K562 (cell line): ENCODE measurements at regions not wholly inside any gene's neighbourhood (a gene's known extent, or its start where the extent isn't known, plus 50 kb on each side); places are given as distances from the start of the nearest gene placed in this dataset.

ENCODE experiments used
- ATAC-seq: fragments of 200-7000 bp; cut with Tn5 transposase; 3 replicates; pipeline ENCODE4 v1.9.1; 2020; ENCODE audit warnings: moderate library complexity
- BruUV-seq: library from RNA; stranded (reverse); fragments of 400-500 nt; replicated peaks from 2 replicates; lab custom pipeline; 2021; lab: Mats Ljungman, UMichigan
- CTCF ChIA-PET: fragments of 300-600 bp; formaldehyde crosslinking; extraction: SDS; loops from one replicate; lab custom pipeline; 2021; ENCODE audit warnings: low intra/inter-chr PET ratio; lab: Yijun Ruan, JAX
- POLR2A ChIA-PET: fragments of 300-600, 350-650 bp; sonication (Branson Sonifier 250); formaldehyde crosslinking; extraction: SDS; loops from one replicate; lab custom pipeline; 2021; ENCODE audit warnings: antibody characterized with exemption, inconsistent platforms; lab: Yijun Ruan, JAX
- DNase-seq, 4 experiments: peaks; one replicate each; pipeline versions ENCODE4 v3.0.0 to v3.0.0-alpha.2; 2011 to 2018; ENCODE audit warnings: low spot score in 3 of 4, mixed read lengths in 3 of 4; ENCODE audit errors: extremely low read depth in 1 of 4
- FAIRE-seq: peaks from 2 replicates; lab custom pipeline; 2011; peaks lifted over from hg19 to GRCh38; lab: Jason Lieb, UNC
- H2AFZ ChIP-seq: 2 replicates; pipeline ENCODE4 v1.6.0; 2011; ENCODE audit warnings: low read depth, low read length, control low read depth, inconsistent platforms
- H3K27ac ChIP-seq: fragments of 200-600 bp; 3 replicates; pipeline ENCODE4 v1.8.0; 2011; ENCODE audit warnings: low read depth, mild to moderate bottlenecking, control low read depth, inconsistent platforms, low read length, moderate library complexity, mixed read lengths; ENCODE audit errors: extremely low read depth
- H3K27me3 ChIP-seq, 2 experiments: fragments of 300-600 bp in 1 of 2; 2 replicates in 1 of 2; 3 replicates in 1 of 2; pipeline versions ENCODE4 v1.6.0 to v1.8.0; 2011; ENCODE audit warnings: inconsistent platforms in 2 of 2, low read length in 2 of 2, mild to moderate bottlenecking in 1 of 2, mixed read lengths in 1 of 2, moderate library complexity in 1 of 2; ENCODE audit not compliant: control insufficient read depth in 2 of 2, insufficient read depth in 2 of 2
- H3K36me3 ChIP-seq: fragments of 300-600 bp; 3 replicates; pipeline ENCODE4 v1.8.0; 2011; ENCODE audit warnings: mild to moderate bottlenecking, low read length, inconsistent platforms; ENCODE audit not compliant: control insufficient read depth, insufficient read depth
- H3K4me1 ChIP-seq, 2 experiments: fragments of 200-600 bp in 1 of 2; replicated peaks in 1 of 2; 2 replicates in 1 of 2; 3 replicates in 1 of 2; pipeline versions ENCODE4 v1.5.1 to v1.8.0; 2011; ENCODE audit warnings: inconsistent platforms in 2 of 2, low read length in 2 of 2, mild to moderate bottlenecking in 1 of 2, mixed read lengths in 1 of 2, moderate library complexity in 1 of 2; ENCODE audit not compliant: control insufficient read depth in 2 of 2, insufficient read depth in 2 of 2
- H3K4me2 ChIP-seq: 2 replicates; pipeline ENCODE4 v1.6.1; 2011; ENCODE audit warnings: low read length, control low read depth, inconsistent platforms, mixed read lengths; ENCODE audit not compliant: insufficient read depth
- H3K4me3 ChIP-seq: fragments of 200-600 bp; sonication (generic), shearing (Covaris generic); 2 replicates; pipeline ENCODE4 v1.5.1; 2016; ENCODE audit warnings: control low read depth, inconsistent platforms
- H3K79me2 ChIP-seq: fragments of 200-600 bp; 3 replicates; pipeline ENCODE4 v1.8.0; 2011; ENCODE audit warnings: low read length, inconsistent platforms; ENCODE audit not compliant: control insufficient read depth, insufficient read depth
- H3K9ac ChIP-seq, 2 experiments: 2 replicates each; pipeline versions ENCODE4 v1.6.0 to v1.6.1; 2011; ENCODE audit warnings: low read depth in 2 of 2, low read length in 2 of 2, control low read depth in 1 of 2, inconsistent platforms in 1 of 2, mild to moderate bottlenecking in 1 of 2, mixed read lengths in 1 of 2; ENCODE audit not compliant: insufficient read depth in 1 of 2
- H3K9me1 ChIP-seq: one replicate; pipeline ENCODE4 v1.6.0; 2011; ENCODE audit warnings: inconsistent platforms, mild to moderate bottlenecking, low read length, moderate library complexity; ENCODE audit not compliant: control insufficient read depth, insufficient read depth
- H3K9me3 ChIP-seq: replicated peaks from 2 replicates; pipeline ENCODE4 v1.5.1; 2011; ENCODE audit warnings: low read depth, low read length, inconsistent platforms; ENCODE audit not compliant: control insufficient read depth, insufficient read depth
- H4K20me1 ChIP-seq: replicated peaks from 2 replicates; pipeline ENCODE4 v1.6.1; 2011; ENCODE audit warnings: low read length, inconsistent platforms, mixed read lengths; ENCODE audit not compliant: control insufficient read depth, insufficient read depth
- ADNP ChIP-seq: fragments of 200-800 bp; sonication (Bioruptor generic); IDR thresholded peaks from 2 replicates; pipeline ENCODE4 v1.6.1; 2016; ENCODE audit warnings: missing genetic modification characterization, missing compliant biosample characterization
- BRD9 ChIP-seq: fragments of 450-650 bp; IDR thresholded peaks from 2 replicates; pipeline ENCODE4 v1.6.1; 2018; ENCODE audit warnings: low read depth; ENCODE audit not compliant: partially characterized antibody
- DNMT1 ChIP-seq: fragments of 450-650 bp; IDR thresholded peaks from 2 replicates; pipeline ENCODE4 v1.6.1; 2016; ENCODE audit warnings: antibody characterized with exemption, mild to moderate bottlenecking
- EHMT2 ChIP-seq: fragments of 450-650 bp; IDR thresholded peaks from 2 replicates; pipeline ENCODE4 v1.6.1; 2018; ENCODE audit warnings: antibody characterized with exemption
- HDAC3 ChIP-seq: fragments of 450-650 bp; IDR thresholded peaks from 2 replicates; pipeline ENCODE4 v1.6.1; 2018; ENCODE audit warnings: borderline replicate concordance, mild to moderate bottlenecking, moderate library complexity; ENCODE audit not compliant: partially characterized antibody
- HDAC6 ChIP-seq: IDR thresholded peaks from 2 replicates; pipeline ENCODE4 v1.6.1; 2012; ENCODE audit warnings: low read depth, mild to moderate bottlenecking, control low read depth, inconsistent platforms, low read length, moderate library complexity
- KDM2B ChIP-seq: fragments of 250-450 bp; sonication (Bioruptor Pico); IDR thresholded peaks from 2 replicates; pipeline ENCODE4 v1.8.0; 2021; ENCODE audit warnings: mild to moderate bottlenecking, moderate library complexity
- MECOM ChIP-seq: fragments of 250-450 bp; sonication (Bioruptor Pico); IDR thresholded peaks from 2 replicates; pipeline ENCODE4 v1.8.0; 2022; ENCODE audit warnings: inconsistent platforms
- MTA1 ChIP-seq: fragments of 450-650 bp; IDR thresholded peaks from 2 replicates; pipeline ENCODE4 v1.6.1; 2017; ENCODE audit warnings: borderline replicate concordance
- MYC ChIP-seq, 2 experiments: fragments of 250-450 bp in 1 of 2; sonication (Bioruptor Pico) in 1 of 2; IDR thresholded peaks; 2 replicates each; pipeline versions ENCODE4 v1.5.1 to v1.6.1; 2012 to 2021; ENCODE audit warnings: low read depth in 2 of 2, borderline replicate concordance in 1 of 2, improper control_type of control experiment in 1 of 2, low read length in 1 of 2, mild to moderate bottlenecking in 1 of 2, moderate library complexity in 1 of 2
- PHF21A ChIP-seq: fragments of 450-650 bp; IDR thresholded peaks from 2 replicates; pipeline ENCODE4 v1.6.1; 2017; ENCODE audit warnings: low read depth, borderline replicate concordance
- RNF2 ChIP-seq: sonication (generic); IDR thresholded peaks from 2 replicates; pipeline ENCODE4 v1.6.1; 2016
- SMAD1 ChIP-seq: fragments of 150-350 bp; IDR thresholded peaks from 2 replicates; pipeline ENCODE4 v1.6.1; 2014; ENCODE audit warnings: low read length, low read depth; ENCODE audit not compliant: partially characterized antibody
- SP1 ChIP-seq: sonication (generic); formaldehyde crosslinking; IDR thresholded peaks from 2 replicates; pipeline ENCODE4 v1.8.1; 2022; ENCODE audit warnings: mild to moderate bottlenecking, missing genetic modification reagents
- TRIM28 ChIP-seq: fragments of 450-650 bp; IDR thresholded peaks from 2 replicates; pipeline ENCODE4 v1.6.1; 2017
- TSC22D4 ChIP-seq: fragments of 450-650 bp; IDR thresholded peaks from 2 replicates; pipeline ENCODE4 v1.6.1; 2016; ENCODE audit warnings: missing genetic modification characterization, missing biosample characterization, control low read depth
- ZNF134 ChIP-seq: fragments of 250-450 bp; sonication (Bioruptor Pico); conservative IDR thresholded peaks from 2 replicates; pipeline ENCODE4 v1.4.0; 2020
- WGBS: fragments of 100-300 bp; shearing (Covaris generic); methylation state at CpG from one replicate; pipeline ENCODE4 v1.1.6; 2016; ENCODE audit warnings: low coverage, mixed read lengths; ENCODE audit not compliant: insufficient coverage; ENCODE audit errors: missing lambda C conversion rate; 5-methylcytosine and 5-hydroxymethylcytosine counted together
- in situ Hi-C: fragments of 300-500 bp; cut with MboI; formaldehyde crosslinking; loops from 4 replicates; pipeline ENCODE4 v1.15.0; 2018; ENCODE audit warnings: inconsistent platforms, mixed read lengths
- intact Hi-C: fragments of 100-400 bp; cut with micrococcal nuclease; formaldehyde crosslinking; loops from 2 replicates; pipeline ENCODE4 v1.14.2; 2022
- TF ChIP-seq, protein P1 (sequence below): fragments of 200-800 bp; sonication (Bioruptor generic); IDR thresholded peaks from 2 replicates; pipeline ENCODE4 v1.6.1; 2017; ENCODE audit warnings: missing genetic modification characterization, missing compliant biosample characterization
- TF ChIP-seq, protein P2 (sequence below): IDR thresholded peaks from 2 replicates; pipeline ENCODE4 v1.6.1; 2016; ENCODE audit warnings: missing genetic modification characterization, missing compliant biosample characterization

DNA sequence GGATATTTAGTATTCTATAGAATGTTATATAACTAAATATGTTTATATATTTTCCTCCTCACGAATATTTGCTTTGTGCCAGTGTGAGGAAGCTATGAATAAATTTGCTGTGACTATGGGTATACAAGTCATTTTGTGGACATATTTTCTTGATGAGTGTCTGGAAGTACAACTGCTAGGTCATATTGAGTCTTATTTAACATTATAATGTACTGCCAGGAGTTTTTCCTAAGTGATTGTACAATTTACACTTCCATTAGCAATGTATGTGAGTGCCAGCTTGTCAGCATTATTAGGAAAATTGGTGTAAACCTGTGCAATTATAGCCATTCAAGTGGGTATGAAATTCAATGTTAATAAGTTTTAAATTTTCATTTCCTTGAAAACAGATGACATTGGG, 1328.9 kb upstream of the TMEFF2 start:
- no peak for DNase-seq
- no peaks in the 10 kb centered on the region for H4K20me1 ChIP-seq
- BruUV-seq, result no TSS peak
- FAIRE-seq, result no peak
- H3K9me1 ChIP-seq, result no peaks in the 10 kb centered on the region
- H3K27me3 ChIP-seq, result no peaks in the 10 kb centered on the region
- intact Hi-C loops, result no loop called here
- H3K79me2 ChIP-seq, result no peaks in the 10 kb centered on the region
- no peak overlapping the region for H2AFZ ChIP-seq
- no peak for TF ChIP-seq SMAD1
- no peak for TF ChIP-seq HDAC3
- no peak for TF ChIP-seq ZNF134 (CRISPR knock-in tag)
- TF ChIP-seq, protein P1, sequence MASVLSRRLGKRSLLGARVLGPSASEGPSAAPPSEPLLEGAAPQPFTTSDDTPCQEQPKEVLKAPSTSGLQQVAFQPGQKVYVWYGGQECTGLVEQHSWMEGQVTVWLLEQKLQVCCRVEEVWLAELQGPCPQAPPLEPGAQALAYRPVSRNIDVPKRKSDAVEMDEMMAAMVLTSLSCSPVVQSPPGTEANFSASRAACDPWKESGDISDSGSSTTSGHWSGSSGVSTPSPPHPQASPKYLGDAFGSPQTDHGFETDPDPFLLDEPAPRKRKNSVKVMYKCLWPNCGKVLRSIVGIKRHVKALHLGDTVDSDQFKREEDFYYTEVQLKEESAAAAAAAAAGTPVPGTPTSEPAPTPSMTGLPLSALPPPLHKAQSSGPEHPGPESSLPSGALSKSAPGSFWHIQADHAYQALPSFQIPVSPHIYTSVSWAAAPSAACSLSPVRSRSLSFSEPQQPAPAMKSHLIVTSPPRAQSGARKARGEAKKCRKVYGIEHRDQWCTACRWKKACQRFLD (CRISPR knock-in tag), result no peak
- no peak for TF ChIP-seq BRD9
- no peak for TF ChIP-seq TSC22D4 (tag)
- no peak for TF ChIP-seq DNMT1
- no peak for TF ChIP-seq MYC (IDR thresholded peaks at IDR 0.05; ENCODE audit: low read depth, low read length)
- TF ChIP-seq MYC (CRISPR knock-in tag; IDR thresholded peaks at IDR 0.05; ENCODE audit: borderline replicate concordance, low read depth), result no peak
- no peak for TF ChIP-seq MECOM
- no peak for TF ChIP-seq HDAC6
- no peak for TF ChIP-seq ADNP (tag)
- TF ChIP-seq EHMT2, result no peak
- TF ChIP-seq KDM2B (CRISPR knock-in tag), result no peak
- TF ChIP-seq SP1 (CRISPR knock-in tag), result no peak
- TF ChIP-seq, protein P2, sequence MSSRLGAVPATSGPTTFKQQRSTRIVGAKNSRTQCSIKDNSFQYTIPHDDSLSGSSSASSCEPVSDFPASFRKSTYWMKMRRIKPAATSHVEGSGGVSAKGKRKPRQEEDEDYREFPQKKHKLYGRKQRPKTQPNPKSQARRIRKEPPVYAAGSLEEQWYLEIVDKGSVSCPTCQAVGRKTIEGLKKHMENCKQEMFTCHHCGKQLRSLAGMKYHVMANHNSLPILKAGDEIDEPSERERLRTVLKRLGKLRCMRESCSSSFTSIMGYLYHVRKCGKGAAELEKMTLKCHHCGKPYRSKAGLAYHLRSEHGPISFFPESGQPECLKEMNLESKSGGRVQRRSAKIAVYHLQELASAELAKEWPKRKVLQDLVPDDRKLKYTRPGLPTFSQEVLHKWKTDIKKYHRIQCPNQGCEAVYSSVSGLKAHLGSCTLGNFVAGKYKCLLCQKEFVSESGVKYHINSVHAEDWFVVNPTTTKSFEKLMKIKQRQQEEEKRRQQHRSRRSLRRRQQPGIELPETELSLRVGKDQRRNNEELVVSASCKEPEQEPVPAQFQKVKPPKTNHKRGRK (tag), result no peak
- no peak for TF ChIP-seq PHF21A
- no peak for TF ChIP-seq RNF2
- TF ChIP-seq MTA1, result no peak
- no peak for TF ChIP-seq TRIM28
- H3K4me1 ChIP-seq, result no peaks in the 10 kb centered on the region
- in situ Hi-C loops, result no loop called here
- no peak overlapping the region for H3K27ac ChIP-seq
- WGBS, result no CpG with 5 or more reads among the region's 1 CpG
- CTCF ChIA-PET, result no interaction called here
- H3K4me3 ChIP-seq, result no peak overlapping the region
- H3K36me3 ChIP-seq, result no peaks in the 10 kb centered on the region
- no peak overlapping the region for H3K9ac ChIP-seq
- H3K4me2 ChIP-seq, result no peak overlapping the region
- no peaks in the 10 kb centered on the region for H3K9me3 ChIP-seq
- POLR2A ChIA-PET, result no interaction called here
- no peak for ATAC-seq
